Dedifferentiated amniotic fluid mesenchymal stem cell (primary cell): ENCODE measurements at regions not wholly inside any gene's neighbourhood (a gene's known extent, or its start where the extent isn't known, plus 50 kb on each side); places are given as distances from the start of the nearest gene placed in this dataset.
"Not testable (repeated sequence)": the region's sequence is repeated elsewhere in the genome, so short reads cannot be mapped to it uniquely, and the experiment has no call there.

Experiments
- DNase-seq: peaks from one replicate; pipeline ENCODE4 v3.0.0-alpha.2; 2016; ENCODE audit errors: extremely low spot score

DNA sequence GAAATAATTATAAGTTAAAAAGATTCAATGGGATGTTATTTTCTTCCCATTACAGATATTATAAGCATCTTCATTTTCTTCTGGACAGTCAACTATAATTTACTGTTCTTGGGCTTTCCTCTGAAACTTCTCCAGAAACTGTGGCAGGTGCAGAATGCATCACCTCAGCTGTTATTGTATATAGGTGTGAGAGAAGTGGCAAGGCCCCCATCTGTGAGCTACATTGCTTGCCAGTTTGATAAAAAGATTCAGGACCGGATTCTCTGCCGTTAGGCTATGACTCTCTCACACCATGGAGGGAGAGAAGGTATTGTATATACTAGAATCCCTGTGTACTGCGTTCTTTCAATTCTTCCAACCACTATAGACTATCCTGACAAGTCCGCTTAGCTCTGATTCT lies 135.8 kb upstream of the CENPW start:
- no peak for DNase-seq

- no peak for DNase-seq
Observed at GRCh38 chr6:126204598-126204997, 135.3 kb upstream of the CENPW start.

GRCh38 chr6:126206504-126207246 lies 133.2 kb upstream of the CENPW start:
- no peak for DNase-seq

GRCh38 chr6:126210398-126211075 lies 129.4 kb upstream of the CENPW start:
- DNase-seq, result no peak

- DNase-seq, result no peak
Observed at GRCh38 chr6:126217497-126217896, 122.4 kb upstream of the CENPW start.

GRCh38 chr6:126220901-126221300 lies 119.0 kb upstream of the CENPW start:
- not testable (repeated sequence) for DNase-seq

DNA sequence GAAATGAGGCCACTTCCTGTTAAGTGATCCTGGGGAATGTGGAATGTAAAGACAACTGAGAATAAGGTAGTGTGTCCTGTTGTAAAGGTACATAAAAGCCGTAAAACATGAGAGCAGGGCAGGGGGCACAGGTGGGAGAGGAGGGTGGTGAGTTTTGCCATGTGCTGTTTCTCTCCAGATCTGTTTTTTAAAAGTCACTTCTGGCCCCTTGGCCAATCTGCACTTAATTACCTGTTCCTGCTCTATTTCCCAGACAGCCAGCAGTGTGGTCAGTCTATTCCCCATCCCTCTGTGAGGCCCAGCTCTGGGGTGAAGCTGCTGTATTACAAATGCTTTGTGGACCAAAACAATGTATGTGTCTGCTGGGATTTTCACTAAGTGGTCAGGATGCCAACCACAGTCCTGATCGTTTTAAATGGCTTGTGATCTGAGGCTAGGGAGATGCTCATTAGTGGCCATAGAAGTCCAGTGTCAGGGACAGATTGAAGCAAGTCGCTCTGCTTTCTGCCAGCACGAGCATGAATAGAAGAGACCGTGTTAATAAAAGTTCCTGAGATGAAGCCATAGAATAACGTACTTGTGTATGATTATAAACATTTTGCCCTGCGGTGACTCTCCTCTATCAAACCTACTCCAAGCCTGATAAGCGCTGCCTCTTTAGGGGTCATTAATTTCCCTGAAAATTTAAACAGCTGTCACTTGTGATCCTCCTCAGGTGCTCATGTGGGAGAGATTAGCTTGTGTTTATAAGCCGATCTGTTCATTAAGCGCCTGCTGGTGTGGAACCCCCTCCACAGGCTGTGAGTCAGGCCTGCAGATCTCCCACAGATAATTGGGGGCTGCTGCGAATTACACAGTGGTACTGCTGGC lies 111.8 kb upstream of the CENPW start:
- DNase-seq, result no peak

DNA sequence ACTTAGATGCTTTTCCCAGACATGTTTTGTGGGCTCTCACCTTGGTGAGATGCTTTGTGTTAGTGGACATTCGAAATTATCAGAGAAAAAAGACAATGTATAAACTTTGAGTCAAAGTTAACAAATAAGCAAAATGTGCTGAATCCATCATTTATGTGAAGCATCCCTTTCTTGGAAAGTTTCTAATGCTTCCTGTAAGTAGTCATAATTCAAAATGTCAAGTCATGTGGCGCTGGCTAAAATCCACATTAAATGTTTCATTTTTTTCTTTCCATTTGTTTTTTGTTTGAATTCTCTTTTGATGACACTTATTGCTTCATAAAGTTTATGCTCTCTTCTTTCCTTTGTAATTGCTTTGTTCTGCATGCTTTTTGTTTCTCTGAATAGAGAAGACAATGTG lies 107.2 kb upstream of the CENPW start:
- DNase-seq, result no peak

GRCh38 chr6:126233192-126233591 lies 106.7 kb upstream of the CENPW start:
- no peak for DNase-seq

- no peak for DNase-seq
Observed at GRCh38 chr6:126235363-126235762, 104.6 kb upstream of the CENPW start.

DNA sequence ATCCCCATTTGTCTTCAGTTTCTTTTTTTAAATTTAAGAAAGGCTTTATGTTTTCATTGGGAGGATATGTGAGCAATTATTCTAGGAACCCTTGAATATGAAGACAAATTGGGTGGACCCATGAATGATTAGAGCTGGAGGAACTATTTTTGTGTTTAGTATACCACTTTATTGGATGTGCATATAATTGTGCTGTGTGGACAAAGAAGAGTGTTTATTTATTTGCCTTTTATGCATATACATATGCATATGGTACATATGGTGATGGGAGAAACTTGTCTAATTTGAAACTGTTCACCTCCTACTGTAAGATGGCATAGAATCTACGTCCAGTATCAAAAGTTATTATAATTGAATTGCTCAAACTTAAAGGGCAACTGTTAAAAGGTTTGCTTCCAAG lies 94.8 kb upstream of the CENPW start:
- no peak for DNase-seq

DNA sequence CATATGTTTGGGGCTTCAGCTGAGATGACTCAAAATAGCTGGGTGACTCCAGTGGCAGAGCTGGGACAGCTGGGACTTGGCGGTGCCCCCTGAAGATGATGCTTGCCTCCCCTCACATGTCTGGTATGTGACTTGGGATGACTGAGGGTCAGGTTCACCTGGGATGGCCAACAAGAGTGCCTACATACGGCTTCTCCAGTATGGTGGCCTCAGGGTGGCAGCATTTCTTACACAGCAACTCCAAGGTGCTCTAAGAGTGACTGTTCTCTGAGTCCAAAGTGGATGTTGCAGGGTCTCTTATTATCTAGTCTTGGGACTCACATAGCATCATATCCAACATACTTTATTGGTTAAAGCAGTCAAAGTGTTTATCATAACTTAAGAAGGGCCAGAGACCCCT lies 87.8 kb upstream of the CENPW start:
- DNase-seq, result no peak

DNA sequence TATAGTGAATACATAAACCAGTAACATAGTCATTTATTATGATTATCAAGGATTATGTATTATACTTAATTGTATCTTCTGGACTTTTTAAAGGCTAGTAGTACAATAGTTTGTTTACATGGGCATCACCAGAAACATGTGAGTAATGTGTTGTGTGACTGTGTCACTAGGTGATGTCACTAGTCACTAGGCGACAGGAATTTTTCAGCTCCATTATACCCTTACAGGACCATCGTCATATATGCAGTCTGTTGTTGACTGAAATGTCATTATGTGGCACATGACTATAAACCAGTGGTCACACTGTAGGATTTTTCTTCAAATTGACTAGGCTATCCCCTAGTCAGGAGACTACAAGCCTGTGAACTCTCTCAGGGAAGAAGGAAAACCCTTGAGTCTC lies 86.5 kb upstream of the CENPW start:
- DNase-seq, result no peak

GRCh38 chr6:126258150-126258549 lies 81.8 kb upstream of the CENPW start:
- no peak for DNase-seq

DNA sequence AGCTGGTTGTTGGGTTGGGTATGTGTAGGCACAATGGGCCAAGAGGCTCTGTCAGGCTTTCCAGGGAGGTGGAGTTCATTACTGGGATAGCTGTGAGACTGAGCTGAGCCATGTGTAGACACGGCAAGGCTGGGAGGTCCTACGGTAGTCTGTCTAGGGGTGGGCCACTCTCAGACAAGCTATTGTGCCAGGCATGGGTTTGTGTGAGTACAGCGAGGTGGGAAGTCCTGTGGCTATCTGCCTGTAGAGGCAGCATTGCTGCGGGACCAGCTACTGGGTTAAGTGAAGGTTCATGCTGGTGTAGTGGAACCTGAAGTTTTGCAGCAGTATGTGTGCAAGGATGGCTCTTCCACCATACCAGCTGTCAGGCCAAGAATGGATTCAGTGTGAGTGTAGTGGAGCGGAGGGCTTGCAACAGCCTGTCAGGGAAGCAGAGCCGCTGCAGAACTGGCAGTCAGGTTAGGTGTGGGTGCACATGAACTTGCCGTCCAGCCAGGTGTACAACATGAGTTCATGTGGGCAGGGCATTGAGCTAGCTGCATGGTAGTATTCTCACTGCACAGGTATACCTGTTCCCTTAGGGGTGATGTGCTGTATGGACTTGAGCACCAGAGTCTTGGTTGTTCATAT lies 78.0 kb upstream of the CENPW start:
- no peak for DNase-seq

DNA sequence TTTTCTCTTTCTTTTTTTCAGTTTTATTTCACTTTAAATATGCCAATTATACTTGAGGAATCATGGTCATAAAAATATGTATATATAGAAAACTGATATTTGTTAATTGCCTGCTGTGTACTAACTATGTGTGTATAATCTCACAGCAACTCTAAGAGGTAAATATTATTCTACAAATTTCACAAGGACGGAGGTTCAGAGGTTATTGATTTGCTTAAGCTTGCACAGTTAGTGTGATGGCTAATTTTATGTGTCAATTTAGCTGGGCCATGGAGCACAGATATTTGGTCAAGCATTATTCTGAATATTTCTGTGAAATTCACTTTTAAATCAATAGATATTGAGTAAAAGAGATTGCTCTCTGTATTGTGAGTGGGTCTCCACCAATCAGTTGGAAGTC lies 75.7 kb upstream of the CENPW start:
- no peak for DNase-seq

DNA sequence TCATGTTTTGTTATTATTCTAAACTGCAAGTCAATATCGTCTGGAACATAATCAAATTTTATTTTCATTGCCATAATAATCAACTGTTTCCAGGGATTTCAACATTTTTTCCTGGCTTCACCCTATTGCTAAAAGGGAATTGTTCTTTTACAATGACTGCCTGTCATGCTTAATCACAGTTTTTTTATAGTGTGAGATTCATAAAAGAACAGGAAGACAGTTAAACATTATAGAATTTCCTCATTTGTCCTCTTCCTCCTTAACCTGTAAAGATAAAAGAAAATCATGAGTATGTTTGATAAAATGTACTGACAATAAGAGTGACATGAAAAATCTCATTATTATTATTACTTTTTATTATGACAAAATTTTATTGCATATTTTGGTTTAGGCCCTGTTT lies 73.3 kb upstream of the CENPW start:
- no peak for DNase-seq

DNA sequence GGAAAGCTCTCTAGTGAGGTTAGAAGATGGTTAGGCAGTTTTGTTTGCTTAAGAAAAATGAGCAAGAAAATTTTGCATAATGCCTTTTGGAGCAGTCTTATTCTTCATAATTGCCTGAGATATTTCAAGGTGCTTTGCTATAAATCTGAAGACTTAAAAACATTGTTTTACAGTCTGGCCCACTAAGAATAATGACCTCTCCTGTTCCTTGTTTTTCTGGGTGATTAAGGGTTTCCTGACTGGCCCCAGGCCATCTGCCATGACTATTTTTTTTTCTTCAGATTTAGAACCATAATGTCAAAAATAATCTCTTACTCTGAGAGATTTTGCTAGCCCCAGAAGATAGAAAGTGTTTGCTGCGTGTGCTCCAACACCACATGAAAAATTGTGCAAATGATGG lies 72.3 kb upstream of the CENPW start:
- no peak for DNase-seq

- DNase-seq, result no peak
Observed at GRCh38 chr6:126268092-126268491, 71.8 kb upstream of the CENPW start.

GRCh38 chr6:126280287-126280686 lies 59.6 kb upstream of the CENPW start:
- no peak for DNase-seq

- no peak for DNase-seq
Observed at GRCh38 chr6:126285871-126286365, 54.0 kb upstream of the CENPW start.
